Hematopoietic multipotent progenitor cell treated with erythropoietin and hydrocortisone succinate and interleukin-3 and kit ligand, for 4 days (in vitro differentiated cells): ENCODE measurements at regions not wholly inside any gene's neighbourhood (a gene's known extent, or its start where the extent isn't known, plus 50 kb on each side); places are given as distances from the start of the nearest gene placed in this dataset.
"Not testable (repeated sequence)": the region's sequence is repeated elsewhere in the genome, so short reads cannot be mapped to it uniquely, and the experiment has no call there.

Experiments used
- DNase-seq: peaks from one replicate; pipeline ENCODE4 v3.0.0-alpha.2; 2015

DNA sequence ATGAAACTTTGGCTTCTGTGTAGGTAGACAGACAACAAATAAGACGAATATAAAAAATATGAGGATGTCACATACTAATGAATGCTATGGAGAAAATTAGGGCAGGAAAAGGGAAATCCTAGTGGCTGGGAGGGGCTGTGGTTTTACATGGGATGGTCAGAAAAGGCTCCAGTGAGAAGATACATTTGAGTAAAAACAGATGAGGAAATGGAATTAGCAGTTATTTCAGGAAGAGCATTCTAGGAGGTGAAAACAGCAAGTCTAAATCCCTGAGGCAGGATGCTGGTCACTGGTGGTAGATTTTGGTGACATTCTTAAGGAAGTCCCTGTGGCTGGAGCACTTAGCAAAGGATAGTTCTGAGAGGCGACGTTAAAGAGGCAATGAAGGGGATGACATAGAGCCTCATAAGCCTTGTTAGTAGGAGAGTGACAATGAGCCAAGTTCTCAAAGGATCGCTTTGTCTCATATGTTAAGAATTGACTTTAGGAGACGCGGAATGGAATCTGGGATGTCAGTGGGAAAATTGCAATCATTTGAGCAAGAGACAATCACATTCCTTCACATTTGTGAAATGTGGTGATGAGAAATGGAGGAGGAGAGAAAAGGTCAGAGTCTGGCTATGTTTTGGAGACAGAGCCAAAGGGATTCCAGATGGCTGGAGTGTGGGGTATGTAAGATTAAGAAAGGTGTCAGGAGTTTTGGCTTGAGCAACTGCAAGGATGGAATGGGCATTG lies 384.7 kb upstream of the FZD8 start:
- no peak for DNase-seq

DNA sequence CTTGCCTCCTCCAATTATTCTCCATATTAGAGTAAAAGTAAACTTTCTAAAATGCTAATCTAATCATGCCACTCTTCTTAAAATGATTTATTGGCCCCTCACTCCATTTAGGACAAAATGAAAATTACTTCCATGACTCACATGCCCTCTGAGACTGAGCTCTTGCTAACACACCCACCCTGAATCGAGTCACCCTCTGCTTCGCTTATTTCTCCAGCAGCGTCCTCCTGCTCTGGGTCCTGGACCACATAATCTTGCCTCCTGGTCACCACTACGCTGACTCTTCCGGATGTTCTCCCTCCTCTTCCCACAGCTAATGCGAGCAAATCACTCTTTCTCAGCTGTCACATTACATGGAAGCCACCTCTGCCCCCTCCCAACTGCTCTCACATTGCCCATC lies 384.0 kb upstream of the FZD8 start:
- no peak for DNase-seq

DNA sequence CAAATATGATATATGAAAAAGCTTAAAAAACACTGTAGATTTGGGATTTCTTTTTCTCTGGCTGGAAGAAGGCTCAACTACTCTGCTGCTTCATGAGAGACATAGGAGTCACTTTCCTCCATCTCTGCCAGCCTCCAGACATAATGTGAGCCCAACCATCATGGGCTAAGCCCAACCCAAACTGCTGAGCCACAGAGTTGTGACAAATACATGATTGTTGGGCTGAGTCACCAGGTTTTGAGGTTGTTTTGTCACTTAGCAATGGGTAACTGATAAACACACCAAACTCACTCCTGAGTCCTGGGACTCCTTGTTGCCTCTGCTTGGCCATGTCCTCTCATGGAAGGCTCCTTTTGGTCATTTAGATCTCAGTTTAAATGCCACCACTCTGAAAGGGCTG lies 381.8 kb upstream of the FZD8 start:
- peak; percentile 3 for DNase-seq

DNA sequence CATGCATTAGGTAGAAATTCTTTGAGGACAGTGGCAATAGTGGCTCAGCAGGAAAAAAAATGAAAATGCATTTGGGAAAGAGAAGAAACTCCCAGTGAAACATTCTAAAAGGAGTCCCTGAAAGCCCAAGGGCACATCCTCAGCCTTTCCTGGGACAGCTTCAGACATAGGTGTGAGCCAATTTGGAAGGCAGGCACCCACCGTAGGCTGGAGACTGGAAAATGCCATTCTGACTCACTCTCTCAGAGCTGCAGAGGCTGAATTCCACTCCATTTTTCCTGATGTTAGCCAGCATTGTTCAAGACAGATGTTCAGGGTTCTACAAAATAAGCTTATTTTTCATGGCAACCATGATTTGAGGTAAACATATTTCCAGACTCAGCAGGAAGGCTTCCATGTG lies 379.0 kb upstream of the FZD8 start:
- no peak for DNase-seq

DNA sequence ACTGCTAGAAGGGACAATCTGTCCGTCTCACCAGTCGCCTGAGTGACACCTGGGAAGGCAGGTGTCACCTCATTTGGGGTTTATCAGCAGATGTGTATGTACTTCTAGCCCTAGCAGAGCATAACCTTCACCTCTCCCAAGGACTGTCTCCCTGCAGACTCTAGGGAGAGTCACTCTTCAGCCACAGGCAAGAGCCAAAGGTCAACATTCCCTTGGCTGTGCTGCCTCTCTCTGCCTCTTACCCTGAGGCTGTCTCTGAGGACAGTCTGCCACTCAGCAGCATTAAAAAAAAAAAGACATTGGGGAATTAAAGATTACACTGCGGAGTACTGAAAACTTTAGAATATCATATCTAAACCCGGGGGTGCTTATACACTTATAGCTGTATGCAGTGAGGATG lies 377.7 kb upstream of the FZD8 start:
- DNase-seq: no peak

DNA sequence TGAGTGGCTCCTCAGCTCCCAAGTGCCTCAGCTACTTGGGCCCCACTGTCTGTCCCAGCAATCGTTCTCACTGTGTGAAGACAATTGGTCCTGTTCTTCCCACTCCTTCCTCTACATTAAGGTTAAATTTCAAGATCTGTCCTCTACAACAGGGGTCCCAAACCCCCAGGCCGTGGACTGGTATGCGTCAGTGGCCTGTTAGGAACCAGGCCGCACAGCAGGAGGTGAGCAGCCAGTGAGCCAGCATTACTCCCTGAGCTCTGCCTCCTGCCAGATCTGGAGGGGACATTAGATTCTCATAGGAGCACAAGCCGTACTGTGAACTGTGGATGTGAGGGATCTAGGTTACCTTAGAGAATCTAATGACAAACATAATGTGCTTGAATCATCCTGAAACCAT lies 376.9 kb upstream of the FZD8 start:
- no peak for DNase-seq

DNA sequence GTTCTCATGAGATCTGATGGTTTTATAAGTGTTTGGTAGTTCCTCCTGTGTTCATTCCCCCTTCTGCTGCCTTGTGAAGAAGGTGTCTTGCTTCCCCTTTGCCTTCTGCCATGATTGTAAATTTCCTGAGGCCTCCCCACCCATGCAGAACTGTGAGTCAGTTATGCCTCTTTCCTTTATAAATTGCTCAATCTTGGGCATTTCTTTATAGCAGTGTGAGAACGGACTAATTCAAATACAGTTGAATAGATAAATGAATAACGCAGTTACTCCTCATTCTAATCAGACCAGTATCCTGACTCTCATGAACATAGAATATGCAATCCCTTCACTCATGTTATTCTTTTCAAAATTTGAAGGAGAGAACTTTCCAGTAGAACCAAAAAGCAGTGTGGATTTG lies 375.0 kb upstream of the FZD8 start:
- DNase-seq: no peak

DNA sequence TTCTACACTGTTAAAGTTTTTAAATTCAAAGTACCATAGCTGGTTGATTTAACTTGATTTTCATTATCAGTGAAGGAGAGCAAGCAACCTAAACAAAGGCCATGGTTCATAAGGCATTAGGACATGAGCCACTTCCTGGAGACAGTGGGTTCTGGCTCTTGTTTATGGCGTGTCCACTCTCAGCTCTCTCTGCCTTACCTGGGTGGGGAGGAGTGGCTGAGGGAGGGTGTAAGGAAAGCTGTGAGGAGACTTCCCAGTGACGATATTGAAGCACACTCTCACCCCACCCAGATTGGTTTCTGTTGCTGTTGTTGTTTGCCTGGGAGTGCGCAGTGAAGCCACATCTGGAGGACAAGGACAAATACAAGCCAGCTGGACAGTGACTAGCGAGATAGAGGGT lies 365.3 kb upstream of the FZD8 start:
- DNase-seq: no peak

DNA sequence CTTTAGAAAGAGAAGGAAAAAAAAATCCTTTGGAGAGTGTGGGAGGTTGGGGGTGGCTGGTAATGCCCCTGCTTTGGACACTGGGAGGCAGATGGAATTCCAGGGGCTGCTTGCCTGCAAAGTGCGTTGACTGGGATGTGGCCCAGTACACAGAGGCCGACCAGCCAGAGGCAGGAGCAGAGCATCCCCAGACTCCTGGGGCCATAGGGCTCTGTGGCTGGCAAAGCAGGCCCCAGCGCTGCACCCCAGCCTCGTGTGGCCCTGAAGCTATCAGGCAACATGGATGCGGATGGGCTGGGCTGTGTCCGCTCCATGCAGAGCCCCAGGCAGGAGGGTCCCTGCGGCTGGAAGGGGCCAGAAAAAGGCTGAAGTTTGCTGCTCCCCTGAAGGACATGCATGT lies 361.6 kb upstream of the FZD8 start:
- no peak for DNase-seq

DNA sequence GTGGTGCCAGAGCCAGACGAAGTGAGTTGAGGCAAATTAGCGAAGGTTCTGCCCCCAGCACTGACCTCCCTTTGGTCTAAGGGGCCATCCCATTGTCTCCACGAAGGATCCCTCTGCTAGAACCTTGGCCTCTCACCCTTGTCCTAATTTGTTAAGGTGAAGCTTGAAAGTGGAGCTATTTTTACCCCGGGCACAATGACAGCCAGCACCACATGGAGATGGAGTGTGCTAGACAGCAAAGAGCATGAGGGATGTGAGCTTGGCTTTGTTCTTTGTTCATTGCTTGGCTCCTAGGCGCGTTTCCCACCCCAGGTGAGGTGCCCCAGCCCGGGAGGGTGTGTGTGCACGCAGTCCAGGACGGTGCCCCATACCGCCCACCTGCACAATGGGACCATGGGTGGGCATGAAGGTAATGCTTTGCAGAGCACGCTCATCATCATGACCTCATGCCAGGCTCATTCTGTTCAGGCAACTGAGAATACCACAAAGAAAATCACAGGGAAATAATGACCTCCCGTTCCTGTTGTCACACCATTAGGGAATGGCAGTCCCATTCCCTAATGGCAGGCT lies 361.0 kb upstream of the FZD8 start:
- DNase-seq: no peak

DNA sequence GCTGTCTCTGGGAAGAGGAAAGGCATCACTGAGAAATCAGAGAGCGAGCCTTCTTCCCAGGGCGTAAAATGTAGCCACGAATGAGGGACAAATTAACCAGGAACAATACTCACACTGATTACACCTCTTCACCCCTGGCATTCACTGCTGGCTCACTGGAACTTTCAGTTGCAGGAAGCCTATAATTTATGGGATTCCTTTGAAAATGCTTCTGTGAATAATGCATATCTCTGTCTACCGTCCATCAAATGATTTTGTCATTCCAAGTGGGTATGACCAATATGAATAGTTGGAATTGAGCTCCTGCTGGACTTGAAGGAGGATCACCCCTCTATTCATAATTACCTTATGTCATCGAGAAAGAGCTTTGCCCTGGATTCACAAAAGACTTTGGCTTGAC lies 360.3 kb upstream of the FZD8 start:
- DNase-seq: no peak

DNA sequence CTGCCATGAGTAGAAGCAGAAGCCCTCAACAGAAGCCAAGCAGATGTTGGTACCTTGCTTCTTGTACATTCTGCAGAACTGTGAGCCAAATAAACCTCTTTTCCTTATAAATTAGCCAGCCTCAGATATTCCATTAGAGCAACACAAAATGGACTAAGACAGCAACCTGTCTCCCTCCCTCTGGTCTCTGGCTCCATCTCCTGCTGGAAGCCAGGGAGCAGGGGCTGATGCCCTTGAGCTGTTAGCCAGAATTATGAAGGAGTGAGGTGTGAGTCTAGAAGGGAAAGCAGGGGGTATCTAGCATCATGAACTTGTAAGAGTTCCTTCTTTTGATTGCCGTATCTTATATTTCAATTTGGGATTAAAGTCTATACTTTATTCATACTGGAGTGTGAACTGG lies 358.7 kb upstream of the FZD8 start:
- DNase-seq: not testable (repeated sequence)

DNA sequence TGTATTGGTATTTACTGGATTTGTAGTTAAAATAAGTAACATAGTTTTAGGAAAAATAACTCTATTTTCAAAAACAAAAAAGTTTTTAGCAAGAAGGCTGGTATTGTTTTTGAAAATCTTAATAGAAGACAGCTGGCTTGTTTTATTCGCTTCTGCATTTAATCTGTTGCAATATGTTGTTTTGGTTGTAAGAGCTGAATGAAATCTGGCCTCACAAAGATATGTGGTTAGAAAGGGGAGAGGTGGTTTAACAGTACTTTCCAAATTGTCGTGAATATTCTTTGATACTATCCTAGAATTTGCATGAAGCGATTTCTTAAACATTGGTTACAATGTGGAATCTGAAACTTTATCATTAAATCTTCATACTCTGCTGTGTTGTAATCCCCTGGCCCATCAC lies 355.9 kb upstream of the FZD8 start:
- no peak for DNase-seq

DNA sequence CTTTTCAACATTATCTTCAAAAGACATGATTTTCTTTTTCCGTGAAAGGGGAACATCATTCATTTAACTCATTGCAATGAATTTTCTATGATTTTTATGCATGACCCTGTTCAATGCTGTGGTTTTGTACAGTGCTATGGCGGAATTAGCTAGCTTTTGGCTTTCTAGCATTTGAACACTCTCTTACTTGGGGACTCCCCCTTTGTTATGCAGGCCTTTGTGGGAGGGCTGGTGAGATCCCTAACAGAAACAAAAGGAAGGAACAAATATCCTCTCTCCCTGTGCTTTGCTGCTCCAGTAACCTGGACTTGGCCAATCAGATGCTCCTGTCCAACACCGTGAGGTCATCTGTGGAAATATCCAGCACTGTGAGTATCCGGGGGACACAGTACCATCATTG lies 353.4 kb upstream of the FZD8 start:
- no peak for DNase-seq

DNA sequence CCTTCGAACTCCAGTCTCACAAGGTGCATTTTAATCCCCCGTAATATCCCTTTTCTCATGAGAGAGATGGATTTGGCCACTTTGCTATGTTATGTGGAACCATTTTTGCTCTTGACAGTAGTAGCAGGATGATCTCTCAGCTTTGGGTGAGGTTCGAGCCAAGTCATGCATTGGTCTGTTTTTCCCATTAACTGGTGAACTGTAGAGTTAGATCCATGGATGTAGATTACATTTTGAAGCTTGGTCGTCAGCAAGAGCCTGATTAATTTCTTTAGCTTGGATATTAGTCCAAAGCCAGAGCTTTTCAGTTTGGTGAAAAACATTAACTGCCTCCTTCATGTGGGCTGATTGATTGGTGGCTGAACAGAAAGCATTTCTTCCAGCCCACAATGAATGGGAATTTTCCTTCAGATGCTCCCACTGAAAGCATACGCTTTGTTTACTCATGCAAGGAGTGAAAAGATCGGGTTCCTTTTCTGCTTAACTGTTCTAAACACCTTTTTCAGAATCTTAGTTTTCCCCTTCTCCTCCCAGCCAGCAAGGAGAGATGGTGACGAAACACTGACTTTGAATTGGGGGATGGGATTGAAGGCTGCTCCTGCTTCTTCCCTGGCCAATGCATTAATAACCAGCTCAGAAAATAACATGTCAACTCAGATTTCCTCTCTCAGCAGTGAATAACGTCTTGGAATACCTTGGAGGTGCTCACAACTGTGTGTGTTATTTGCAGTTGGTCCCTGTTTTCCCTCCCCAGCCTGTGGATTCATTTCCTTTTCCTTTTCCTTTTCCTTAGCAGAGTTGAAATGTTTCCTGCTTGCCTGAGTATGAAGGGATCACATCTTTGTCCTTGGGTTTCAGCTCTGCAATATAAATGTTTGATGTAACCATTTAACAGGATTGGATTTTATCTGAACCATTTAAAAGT lies 351.8 kb upstream of the FZD8 start:
- no peak for DNase-seq

DNA sequence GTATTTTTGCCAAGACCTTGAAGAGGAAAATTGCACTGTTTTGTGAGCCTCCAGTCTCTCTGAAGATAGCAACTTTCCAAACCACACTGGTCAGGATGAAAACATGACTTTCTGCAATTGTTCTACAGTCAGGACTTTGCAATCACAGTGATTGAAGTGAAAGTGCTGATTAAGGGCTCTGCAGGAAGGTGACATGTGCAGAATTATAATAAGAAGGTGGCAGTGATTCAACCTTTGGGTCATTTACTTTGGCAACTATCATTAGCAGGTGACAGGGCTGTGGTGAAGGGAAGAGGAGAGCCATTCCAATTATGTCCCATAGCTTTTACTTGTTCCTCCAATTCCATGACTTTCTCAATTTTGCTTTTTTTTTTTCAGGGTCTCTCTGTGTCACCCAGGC lies 350.0 kb upstream of the FZD8 start:
- no peak for DNase-seq

DNA sequence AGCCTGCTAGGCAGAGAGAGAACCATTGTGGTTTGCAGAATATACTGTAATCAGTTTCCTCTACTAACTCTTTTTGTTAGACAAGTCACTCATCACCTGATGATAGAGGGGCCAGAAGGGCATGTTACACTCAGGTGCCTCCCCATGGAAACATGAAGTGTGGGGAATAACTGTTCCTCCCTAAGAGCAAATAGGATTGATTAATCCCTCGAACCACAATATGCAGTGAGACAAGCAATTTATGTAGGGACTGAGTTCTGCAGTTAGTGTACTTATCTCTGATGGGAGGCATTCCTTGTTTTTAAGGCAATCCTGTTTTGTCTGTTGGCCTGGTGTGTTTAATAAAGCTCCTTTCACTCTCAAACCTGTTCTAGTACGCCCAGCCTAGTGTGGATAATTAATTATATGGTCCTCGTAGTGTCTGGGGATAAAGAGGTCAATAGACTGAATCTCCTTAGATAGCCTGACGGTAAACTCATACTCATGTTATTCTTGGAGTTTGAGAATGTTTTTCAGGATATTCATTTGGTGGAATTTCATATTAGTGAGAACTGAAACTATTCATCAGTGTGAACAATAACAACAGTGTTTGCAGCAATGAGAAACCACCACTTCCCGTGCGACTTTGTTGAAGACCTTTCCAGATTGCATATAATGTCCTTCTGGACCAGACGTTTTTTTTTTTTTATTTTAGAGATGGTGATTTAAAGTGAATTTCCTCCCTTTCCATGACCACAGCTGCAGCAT lies 344.8 kb upstream of the FZD8 start:
- no peak for DNase-seq

DNA sequence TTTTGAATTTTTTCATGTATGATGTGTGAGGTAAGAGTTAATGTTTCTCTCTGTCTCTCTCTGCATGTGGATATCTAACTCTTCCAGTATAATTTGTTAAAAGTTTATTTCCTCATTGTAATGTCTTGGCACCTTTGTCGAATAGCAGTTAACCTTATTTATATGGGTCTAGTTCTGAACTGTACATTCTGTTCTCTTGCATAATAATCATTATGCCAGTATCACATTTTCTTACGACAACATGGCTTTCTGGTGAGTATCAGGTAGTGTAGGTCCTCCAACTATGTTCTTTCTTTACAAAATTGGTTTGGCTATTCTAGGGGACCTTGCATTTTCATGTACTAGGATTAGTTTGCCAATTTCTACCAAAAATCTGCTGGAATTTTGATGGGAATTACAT lies 337.0 kb upstream of the FZD8 start:
- no peak for DNase-seq

DNA sequence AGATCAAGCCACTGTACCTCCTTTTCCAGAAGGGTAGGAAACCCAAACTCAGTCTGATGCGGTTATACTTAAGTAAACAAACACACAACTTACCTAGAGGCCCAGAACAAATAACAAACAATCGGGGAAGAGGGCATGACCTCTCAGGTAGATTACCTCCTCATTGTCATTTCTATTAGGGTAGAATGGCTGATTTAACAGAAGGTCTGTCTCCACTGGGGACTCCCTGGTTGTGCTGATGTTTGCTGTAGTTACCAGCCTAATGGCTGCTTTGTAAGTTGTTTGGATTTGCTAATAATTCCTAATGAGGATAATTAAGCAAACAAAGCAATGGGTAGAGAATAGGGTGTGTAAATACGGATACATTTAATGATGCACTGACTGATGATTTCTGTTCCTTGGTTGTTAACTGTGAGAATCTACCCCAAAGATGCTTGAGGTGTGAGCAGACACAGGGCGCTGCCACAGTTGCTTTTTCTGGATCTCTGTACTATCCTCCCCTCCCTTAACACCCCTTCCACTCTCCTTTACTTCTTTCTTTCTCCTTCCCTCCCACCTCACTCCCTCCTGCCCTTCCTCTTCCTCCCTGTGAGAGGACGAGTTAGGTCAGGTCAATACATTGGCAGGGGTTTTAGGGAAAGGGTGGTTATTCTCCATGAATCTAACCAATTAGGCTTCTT lies 332.0 kb upstream of the FZD8 start:
- DNase-seq: not testable (repeated sequence)

DNA sequence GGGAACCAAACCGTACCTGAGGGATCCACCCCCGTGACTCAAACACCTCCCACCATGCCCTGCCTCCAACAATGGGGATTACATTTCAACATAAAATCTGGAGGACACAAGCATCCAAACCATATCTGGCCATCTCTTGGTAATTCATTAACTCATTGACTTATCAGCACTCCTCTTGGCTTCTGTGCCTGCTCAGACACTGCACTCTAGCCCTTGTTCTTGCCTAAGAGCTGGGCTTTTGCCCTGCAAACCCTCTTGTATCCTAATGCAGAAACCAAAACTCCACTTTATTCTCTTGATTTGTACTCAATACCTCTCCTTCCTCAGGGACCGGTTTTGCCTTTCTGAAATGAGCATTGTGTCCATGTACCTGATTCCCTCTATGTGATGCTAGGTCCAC lies 330.2 kb upstream of the FZD8 start:
- DNase-seq: no peak

DNA sequence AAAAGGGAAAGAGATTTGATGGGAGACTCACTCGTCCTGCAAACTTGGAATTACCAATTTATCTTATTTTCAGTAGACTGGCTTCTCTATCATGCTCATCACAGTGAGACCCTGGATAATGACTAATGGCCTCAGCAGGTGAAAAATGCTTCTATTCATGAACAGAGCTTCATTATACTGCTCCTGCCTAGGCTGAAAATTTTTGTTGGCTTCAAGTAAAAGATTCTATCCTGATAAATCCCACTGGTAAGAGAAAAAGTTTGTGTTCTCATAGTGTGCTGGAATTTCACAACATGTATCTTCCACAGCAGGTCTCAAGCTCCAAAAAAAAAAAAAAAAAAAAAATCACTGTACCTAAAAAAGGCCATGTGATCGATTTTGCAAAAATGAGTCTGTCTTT lies 329.3 kb upstream of the FZD8 start:
- DNase-seq: no peak

DNA sequence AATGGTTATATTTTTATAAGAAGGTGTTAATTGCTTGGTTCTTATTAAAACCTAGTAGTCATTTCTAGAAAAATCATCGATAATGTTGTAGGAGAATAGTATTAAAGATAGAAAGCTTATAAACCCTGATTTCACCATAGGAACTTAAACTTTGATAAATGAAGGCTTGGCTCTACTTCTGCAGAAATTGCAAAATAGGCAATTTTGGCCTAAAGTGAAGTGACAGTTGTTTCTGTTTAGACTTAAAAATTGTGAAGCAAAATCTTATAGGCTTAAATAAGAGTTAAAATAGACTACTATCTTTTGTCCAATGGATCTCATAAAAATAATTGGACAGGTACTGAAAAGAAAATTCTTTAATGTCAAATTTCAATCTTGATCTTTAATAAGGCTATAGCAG lies 321.6 kb upstream of the FZD8 start:
- no peak for DNase-seq

DNA sequence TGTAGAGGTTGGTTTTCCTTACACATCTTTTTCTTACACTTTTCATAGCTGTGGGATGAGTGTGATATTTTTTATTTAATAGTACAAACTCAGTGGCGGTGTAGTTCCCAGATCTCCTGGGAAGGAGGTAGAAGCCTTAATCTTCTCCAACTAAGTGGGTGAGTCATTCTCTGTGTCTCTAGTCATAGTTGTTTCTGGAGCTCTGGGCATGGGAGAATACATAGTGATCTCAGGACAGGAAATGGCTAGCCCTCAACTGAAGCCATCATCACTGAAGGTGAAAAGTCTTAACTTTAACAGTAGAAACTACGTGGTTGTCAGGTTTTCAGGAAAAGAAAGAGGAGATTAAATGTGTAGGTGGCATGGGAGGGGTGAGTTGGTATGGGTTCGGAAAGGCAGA lies 319.4 kb upstream of the FZD8 start:
- DNase-seq: no peak
